LNCaP clone FGC (cell line): ENCODE measurements at regions not wholly inside any gene's neighbourhood (a gene's known extent, or its start where the extent isn't known, plus 50 kb on each side); places are given as distances from the start of the nearest gene placed in this dataset.
A peak's percentile ranks its signal among the peaks of the same experiment; 100 is the strongest.

Experiments
- DNase-seq: peaks from one replicate; pipeline ENCODE4 v3.0.0-alpha.2; 2011; ENCODE audit warnings: low read depth
- H3K4me3 ChIP-seq: 2 replicates; pipeline ENCODE4 v1.5.1; 2011; ENCODE audit warnings: mild to moderate bottlenecking, low read depth, low read length, control low read depth
- TF ChIP-seq, protein P1 (sequence below): IDR thresholded peaks from 2 replicates; pipeline ENCODE4 v1.5.1; 2012; ENCODE audit warnings: mild to moderate bottlenecking; ENCODE audit not compliant: control insufficient read depth, insufficient read depth; ENCODE audit errors: extremely low read depth

GRCh38 chr14:58882577-58883018 is 244.8 kb downstream of the DACT1 start:
- TF ChIP-seq, protein P1, sequence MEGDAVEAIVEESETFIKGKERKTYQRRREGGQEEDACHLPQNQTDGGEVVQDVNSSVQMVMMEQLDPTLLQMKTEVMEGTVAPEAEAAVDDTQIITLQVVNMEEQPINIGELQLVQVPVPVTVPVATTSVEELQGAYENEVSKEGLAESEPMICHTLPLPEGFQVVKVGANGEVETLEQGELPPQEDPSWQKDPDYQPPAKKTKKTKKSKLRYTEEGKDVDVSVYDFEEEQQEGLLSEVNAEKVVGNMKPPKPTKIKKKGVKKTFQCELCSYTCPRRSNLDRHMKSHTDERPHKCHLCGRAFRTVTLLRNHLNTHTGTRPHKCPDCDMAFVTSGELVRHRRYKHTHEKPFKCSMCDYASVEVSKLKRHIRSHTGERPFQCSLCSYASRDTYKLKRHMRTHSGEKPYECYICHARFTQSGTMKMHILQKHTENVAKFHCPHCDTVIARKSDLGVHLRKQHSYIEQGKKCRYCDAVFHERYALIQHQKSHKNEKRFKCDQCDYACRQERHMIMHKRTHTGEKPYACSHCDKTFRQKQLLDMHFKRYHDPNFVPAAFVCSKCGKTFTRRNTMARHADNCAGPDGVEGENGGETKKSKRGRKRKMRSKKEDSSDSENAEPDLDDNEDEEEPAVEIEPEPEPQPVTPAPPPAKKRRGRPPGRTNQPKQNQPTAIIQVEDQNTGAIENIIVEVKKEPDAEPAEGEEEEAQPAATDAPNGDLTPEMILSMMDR: no peak
- no peak overlapping the region for H3K4me3 ChIP-seq
- no peak for DNase-seq

GRCh38 chr14:58884442-58884841 is 246.7 kb downstream of the DACT1 start:
- TF ChIP-seq, protein P1: peak; percentile 47
- no peak for DNase-seq
- H3K4me3 ChIP-seq: no peak overlapping the region

GRCh38 chr14:58887931-58888330 is 250.2 kb downstream of the DACT1 start:
- TF ChIP-seq, protein P1: no peak
- DNase-seq: no peak
- no peak overlapping the region for H3K4me3 ChIP-seq

DNA sequence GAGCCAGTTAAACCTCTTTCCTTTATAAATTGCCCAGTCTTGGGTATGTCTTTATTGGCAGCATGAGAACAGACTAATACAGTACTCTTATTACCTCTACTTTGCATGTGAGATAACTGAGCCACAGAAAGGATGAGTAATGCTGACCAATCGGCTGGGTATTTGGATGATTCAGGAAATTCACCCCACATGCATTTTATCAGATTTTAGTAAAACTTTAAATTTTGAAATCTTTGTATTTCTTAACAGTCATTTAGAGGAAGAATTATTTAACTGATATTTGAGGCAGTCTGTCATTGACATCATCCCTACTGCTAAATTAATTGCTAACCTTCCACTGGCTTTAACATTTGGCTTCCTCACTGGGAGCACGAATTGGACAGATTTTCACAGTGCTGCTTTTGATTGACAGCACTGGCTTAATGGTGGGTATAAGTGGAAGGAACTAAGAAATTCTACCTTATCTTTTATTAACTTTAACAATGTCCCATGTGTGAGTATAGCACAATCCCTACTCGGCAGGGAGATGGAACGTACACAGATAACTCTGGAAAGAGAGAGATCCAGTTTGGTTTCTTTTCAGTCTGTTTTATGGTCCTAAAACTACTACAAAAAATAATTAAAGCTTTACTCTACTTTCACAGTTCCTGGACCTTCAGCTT is 261.0 kb downstream of the DACT1 start:
- DNase-seq: no peak
- no peak overlapping the region for H3K4me3 ChIP-seq
- TF ChIP-seq, protein P1: no peak

- H3K4me3 ChIP-seq: no peak overlapping the region
- DNase-seq: no peak
- TF ChIP-seq, protein P1: no peak
These were observed 261.6 kb downstream of the DACT1 start for GRCh38 chr14:58899317-58899713.

GRCh38 chr14:58901826-58902225 is 264.1 kb downstream of the DACT1 start:
- TF ChIP-seq, protein P1: no peak
- no peak overlapping the region for H3K4me3 ChIP-seq
- DNase-seq: no peak

GRCh38 chr14:58904776-58905175 is 267.0 kb downstream of the DACT1 start:
- TF ChIP-seq, protein P1: no peak

More at GRCh38 chr14:58904776-58905175, 267.0 kb downstream of the DACT1 start:
- no peak for DNase-seq
- no peak overlapping the region for H3K4me3 ChIP-seq
